IPS-15b (cell line): ENCODE measurements at regions not wholly inside any gene's neighbourhood (a gene's known extent, or its start where the extent isn't known, plus 50 kb on each side); places are given as distances from the start of the nearest gene placed in this dataset.
"Not testable (repeated sequence)": the region's sequence is repeated elsewhere in the genome, so short reads cannot be mapped to it uniquely, and the experiment has no call there.

Source experiments
- H3K27me3 ChIP-seq: one replicate; pipeline ENCODE4 v1.6.1; 2013; ENCODE audit warnings: low read length; ENCODE audit not compliant: control insufficient read depth, insufficient read depth
- H3K36me3 ChIP-seq: one replicate; pipeline ENCODE4 v1.6.1; 2013; ENCODE audit warnings: low read length; ENCODE audit not compliant: control insufficient read depth, insufficient read depth
- H3K4me1 ChIP-seq: one replicate; pipeline ENCODE4 v1.6.1; 2013; ENCODE audit warnings: mild to moderate bottlenecking, low read length; ENCODE audit not compliant: control insufficient read depth, insufficient read depth
- H3K4me3 ChIP-seq: one replicate; pipeline ENCODE4 v1.5.1; 2013; ENCODE audit warnings: low read depth, low read length
- H3K9ac ChIP-seq: one replicate; pipeline ENCODE4 v1.6.1; 2013; ENCODE audit warnings: low read depth, mild to moderate bottlenecking, low read length
- H3K9me3 ChIP-seq: one replicate; pipeline ENCODE4 v1.6.1; 2013; ENCODE audit warnings: mild to moderate bottlenecking, low read length; ENCODE audit not compliant: control insufficient read depth, insufficient read depth

GRCh38 chr5:154536439-154536838, 58.4 kb upstream of the HAND1 start:
- H3K9me3 ChIP-seq, H3K36me3 ChIP-seq, H3K4me3 ChIP-seq, H3K9ac ChIP-seq, H3K27me3 ChIP-seq, H3K4me1 ChIP-seq: not testable (repeated sequence)

GRCh38 chr5:154535535-154535934, 57.5 kb upstream of the HAND1 start:
- Histone ChIP-seq H3K36me3 (no peaks in the 10 kb centered on the region), H3K27me3 (no peaks in the 10 kb centered on the region), H3K9me3 (no peaks in the 10 kb centered on the region), H3K4me3 (no peak overlapping the region), H3K4me1 (no peaks in the 10 kb centered on the region), H3K9ac (no peak overlapping the region)

- H3K4me3 ChIP-seq: no peak overlapping the region
- no peaks in the 10 kb centered on the region for H3K4me1 ChIP-seq
- no peaks in the 10 kb centered on the region for H3K27me3 ChIP-seq
- no peaks in the 10 kb centered on the region for H3K36me3 ChIP-seq
- no peaks in the 10 kb centered on the region for H3K9me3 ChIP-seq
- no peak overlapping the region for H3K9ac ChIP-seq
Observed at GRCh38 chr5:154534457-154535050, 56.5 kb upstream of the HAND1 start.

GRCh38 chr5:154529282-154529681, 51.3 kb upstream of the HAND1 start:
- Histone ChIP-seq H3K9me3 (no peaks in the 10 kb centered on the region), H3K27me3 (no peaks in the 10 kb centered on the region), H3K9ac (no peak overlapping the region), H3K4me3 (no peak overlapping the region), H3K4me1 (no peaks in the 10 kb centered on the region), H3K36me3 (no peaks in the 10 kb centered on the region)

GRCh38 chr5:154528005-154528594, 50.1 kb upstream of the HAND1 start:
- H3K4me3 ChIP-seq: no peak overlapping the region
- peaks cover 2% of the 10 kb centered on the region for H3K27me3 ChIP-seq
- H3K4me1 ChIP-seq: no peaks in the 10 kb centered on the region
- H3K36me3 ChIP-seq: no peaks in the 10 kb centered on the region
- no peaks in the 10 kb centered on the region for H3K9me3 ChIP-seq
- no peak overlapping the region for H3K9ac ChIP-seq
